Skin epidermis (tissue), 12 donors: ENCODE measurements at regions not wholly inside any gene's neighbourhood (a gene's known extent, or its start where the extent isn't known, plus 50 kb on each side); places are given as distances from the start of the nearest gene placed in this dataset.

Source experiments
- H3K27ac ChIP-seq, 21 experiments: fragments of 200-600 bp; sonication (generic) in 11 of 21; one replicate each; pipeline ENCODE4 v1.5.0; 2020; ENCODE audit warnings: mild to moderate bottlenecking in 3 of 21, inconsistent platforms in 2 of 21, moderate library complexity in 2 of 21
- H3K4me3 ChIP-seq, 7 experiments: fragments of 200-600 bp; sonication (generic) in 2 of 7; one replicate each; pipeline ENCODE4 v1.5.0; 2020; ENCODE audit warnings: inconsistent platforms in 2 of 7, mild to moderate bottlenecking in 2 of 7, moderate library complexity in 1 of 7

DNA sequence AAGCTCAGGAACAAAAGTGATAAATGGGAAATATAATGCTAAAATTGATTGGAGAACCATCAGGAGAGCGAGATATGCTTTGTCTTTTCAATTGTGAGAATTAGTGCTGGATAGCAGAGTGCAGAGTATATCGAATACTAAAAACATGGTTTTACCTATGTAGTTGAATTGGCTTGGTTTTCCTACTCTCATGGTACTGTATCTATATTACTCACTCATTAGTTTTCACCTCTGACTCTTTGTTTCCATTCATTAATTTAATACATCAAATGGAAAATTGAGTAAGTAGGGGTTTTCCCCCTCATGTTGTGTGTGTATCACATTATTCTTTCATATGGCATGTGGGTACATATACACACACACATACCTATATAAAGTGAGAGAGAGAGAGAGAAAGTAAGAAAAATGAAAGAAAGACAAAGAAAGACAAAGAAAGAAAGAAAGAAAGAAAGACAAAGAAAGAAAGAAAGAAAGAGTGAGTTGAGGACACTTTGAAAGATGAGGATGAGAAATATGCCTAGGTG lies 1574.5 kb downstream of the MRPL39 start:
- H3K27ac ChIP-seq = no peak overlapping the region

DNA sequence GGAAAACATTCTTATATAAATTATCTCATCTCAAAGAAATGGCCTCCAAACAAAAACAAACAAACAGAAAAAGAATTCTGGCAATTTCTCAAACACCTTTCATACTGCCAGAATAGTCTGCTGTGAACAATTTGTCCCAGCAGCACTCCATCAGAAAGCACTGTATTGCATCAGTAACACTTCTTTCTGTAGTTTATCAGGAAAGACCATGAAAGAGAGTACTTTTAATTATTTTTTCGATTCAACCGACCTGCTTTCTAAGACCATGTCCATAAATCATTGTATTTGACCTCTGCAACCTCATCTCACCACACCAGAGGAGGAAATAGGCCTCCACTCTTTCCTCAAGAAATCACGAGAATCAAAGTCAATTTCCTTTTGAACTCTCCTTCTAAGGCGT lies 1579.9 kb downstream of the MRPL39 start:
- no peak overlapping the region for H3K27ac ChIP-seq
- no peak overlapping the region for H3K4me3 ChIP-seq

More for the DNA sequence above, 1574.5 kb downstream of the MRPL39 start:
- H3K4me3 ChIP-seq = no peak overlapping the region

DNA sequence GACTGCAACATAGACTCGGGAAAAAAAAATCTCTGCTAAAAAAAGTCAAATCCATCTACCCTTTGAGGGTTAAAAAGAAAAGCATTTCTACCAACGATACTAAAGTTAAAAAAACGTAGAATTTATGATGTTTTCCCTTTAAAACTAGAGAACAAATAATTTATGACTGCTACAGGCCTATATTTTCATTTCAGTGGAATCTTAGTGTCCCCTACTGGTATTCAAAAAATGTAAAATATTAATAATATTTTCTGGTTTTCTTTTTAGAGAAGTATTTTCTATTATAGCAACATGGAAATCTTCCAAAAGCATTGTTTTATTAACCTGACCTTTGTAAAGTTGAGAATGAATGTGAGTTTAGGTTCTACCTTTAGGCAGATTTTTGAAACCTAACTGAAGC lies 1582.2 kb downstream of the MRPL39 start:
- Histone ChIP-seq H3K27ac (no peak overlapping the region), H3K4me3 (no peak overlapping the region)

DNA sequence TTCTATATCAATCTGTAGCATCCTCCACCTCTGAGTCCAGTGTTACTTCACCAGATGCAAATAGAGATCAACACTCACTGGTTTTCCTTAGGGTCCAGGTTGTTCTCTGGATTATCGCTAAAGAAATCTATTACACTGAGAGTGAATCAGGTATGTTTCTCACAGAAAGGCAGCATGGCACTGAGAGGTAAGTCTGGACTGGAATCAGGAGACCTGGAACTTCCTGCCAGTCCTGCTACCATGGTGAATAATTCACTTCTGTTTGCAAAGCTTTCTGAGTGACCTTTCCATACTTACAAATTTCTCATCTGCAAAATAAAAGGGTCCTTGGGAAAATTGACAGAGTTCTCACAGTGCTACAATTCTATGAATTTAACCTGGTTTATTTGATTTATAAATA lies 1583.3 kb downstream of the MRPL39 start:
- H3K27ac ChIP-seq = no peak overlapping the region
- H3K4me3 ChIP-seq = no peak overlapping the region

DNA sequence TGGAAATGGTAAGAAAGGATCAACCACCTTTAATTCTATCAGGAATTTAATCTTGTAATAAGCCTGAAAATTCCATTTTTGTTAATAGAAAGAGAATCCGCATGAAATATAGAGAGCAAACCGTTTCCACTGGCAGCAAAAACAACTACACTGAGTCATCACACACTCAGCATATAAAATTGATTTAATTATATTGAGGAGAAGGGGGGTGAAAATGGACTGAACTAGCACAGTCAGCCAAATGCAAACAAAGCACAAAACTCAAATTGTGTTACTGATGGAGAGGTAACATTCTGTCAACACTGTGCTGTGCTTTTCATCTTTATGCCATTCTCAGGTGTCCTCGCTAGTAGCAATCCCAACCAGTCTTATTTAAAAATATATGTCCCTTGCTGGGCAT lies 1583.9 kb downstream of the MRPL39 start:
- Histone ChIP-seq H3K27ac (no peak overlapping the region), H3K4me3 (no peak overlapping the region)

DNA sequence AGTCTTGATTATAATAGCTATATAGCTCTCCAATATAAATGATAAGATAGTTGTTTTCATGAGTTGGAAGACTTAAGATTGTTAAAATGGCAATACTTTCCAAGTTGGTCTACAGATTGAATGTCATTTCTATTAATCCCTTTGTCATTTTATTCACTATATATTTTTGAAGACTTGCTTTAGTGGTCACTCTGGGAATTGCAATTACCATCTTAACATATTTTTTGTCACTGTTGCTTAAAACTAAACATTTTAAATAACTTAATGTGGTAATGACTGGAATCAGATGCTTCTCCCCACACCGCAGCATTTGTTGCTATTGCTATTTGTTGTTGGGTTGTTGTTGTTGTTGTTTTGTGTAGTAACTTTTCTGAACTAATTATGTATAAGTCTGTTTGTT lies 1592.9 kb downstream of the MRPL39 start:
- Histone ChIP-seq H3K4me3 (no peak overlapping the region), H3K27ac (no peak overlapping the region)

DNA sequence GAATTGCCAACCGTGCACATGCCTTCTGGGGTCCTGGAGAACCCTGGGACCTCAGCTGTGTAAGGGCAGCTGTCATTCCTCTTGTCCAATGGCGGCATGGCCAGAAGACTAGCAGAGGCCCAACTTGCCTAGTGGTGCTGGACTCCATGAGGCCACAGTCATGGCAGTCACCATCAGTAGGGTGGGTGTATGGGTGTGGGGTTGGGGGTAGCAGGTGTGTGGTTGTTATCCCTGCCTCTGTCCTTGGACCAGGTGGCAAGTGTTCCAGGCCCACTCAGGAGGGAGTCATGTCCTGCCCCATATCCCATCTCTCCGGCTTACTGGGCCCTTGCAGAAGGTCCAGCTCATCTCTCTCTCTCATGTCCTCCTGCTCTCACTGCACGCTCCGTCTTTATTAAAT lies 1596.2 kb downstream of the MRPL39 start:
- no peak overlapping the region for H3K4me3 ChIP-seq
- no peak overlapping the region for H3K27ac ChIP-seq

DNA sequence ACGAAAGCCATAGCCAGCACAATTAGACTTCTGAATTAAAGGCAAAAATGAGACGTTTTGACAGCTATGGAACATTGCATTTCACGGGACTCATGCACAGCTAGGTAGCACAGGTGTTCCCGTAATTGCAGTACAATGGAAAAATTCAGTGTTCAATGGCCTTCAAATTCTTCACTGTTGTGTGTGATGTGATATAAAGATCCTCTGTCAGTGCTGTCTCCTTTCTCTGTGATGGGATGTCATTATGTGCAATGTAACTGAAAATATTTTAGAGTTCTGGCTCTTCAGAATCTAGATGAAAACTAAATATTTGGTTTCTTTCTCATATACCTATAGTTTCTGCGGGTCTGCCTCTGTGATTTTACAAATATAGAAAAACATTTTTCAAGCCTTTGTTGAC lies 1599.7 kb downstream of the MRPL39 start:
- Histone ChIP-seq H3K27ac (no peak overlapping the region), H3K4me3 (no peak overlapping the region)

DNA sequence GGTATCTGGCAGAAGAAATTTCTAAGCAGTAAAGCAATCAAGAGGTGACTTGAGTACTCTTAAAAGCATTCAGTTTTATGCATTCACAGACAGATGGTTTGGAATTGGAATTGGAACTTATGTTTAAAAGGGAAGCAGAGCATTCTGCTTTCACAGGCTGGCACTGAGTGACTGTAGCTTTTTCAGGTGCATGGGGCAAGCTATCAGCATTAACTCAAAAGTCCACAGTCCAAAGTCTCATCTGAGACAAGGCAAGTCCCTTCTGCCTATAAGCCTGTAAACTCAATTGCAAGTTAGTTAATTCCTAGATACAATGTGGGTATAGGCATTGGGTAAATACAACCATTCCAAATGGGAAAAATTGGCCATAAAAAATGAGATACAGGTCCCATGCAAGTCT lies 1620.3 kb downstream of the MRPL39 start:
- no peak overlapping the region for H3K4me3 ChIP-seq
- H3K27ac ChIP-seq = no peak overlapping the region

DNA sequence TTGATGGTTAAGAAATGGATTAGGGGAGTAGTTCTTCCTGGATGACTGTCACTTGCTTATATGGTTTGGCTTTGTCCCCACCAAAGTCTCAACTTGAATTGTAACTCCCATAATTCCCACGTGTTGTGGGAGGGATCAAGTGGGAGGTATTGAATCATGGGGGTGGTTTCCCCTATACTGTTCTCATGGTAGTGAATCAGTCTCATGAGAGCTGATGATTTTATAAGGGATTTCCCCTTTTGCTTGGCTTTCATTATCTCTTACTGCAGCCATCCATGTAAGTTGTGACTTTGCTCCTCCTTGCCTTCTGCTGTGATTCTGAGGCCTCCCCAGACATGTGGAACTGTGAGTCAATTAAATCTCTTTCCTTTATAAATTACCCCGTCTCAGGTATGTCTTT lies 1621.1 kb downstream of the MRPL39 start:
- H3K27ac ChIP-seq = no peak overlapping the region
- no peak overlapping the region for H3K4me3 ChIP-seq

DNA sequence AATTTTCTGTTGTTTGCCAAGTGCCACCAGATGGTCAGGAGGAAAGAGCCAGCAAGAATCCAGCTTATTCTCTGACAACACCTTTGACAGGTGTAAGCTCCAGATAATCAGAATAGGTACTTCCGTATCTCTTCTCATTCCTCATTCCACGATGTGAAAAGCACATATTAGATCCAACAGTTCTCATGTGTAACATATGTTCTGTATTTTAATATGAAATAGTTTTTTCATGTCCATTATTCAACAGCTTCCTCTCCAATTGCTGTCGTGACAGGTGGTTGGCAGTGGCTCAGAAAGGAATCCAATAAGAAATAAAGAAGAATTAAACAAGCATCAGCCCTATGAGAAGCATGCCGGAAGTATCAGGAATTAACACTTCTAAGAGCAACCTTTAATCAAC lies 1624.7 kb downstream of the MRPL39 start:
- Histone ChIP-seq H3K27ac (no peak overlapping the region), H3K4me3 (no peak overlapping the region)

DNA sequence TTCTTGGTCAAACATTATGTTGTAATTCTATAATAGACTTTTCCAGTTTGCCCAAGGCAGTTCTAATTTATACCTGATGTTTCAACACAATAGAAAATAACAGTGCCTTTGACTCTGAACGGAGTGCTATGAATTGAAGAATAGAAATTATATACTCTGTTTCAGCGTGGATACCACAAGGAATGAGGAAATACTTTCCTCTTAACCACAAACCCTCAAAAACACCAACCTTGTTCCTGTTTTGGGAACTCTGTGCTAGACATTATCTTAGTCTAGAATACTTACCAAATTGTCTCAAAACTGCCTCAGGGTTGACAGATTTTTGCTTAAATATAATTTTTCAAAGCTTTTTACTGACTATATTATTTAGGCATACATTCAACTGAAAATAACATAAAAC lies 1629.3 kb downstream of the MRPL39 start:
- Histone ChIP-seq H3K4me3 (no peak overlapping the region), H3K27ac (no peak overlapping the region)

DNA sequence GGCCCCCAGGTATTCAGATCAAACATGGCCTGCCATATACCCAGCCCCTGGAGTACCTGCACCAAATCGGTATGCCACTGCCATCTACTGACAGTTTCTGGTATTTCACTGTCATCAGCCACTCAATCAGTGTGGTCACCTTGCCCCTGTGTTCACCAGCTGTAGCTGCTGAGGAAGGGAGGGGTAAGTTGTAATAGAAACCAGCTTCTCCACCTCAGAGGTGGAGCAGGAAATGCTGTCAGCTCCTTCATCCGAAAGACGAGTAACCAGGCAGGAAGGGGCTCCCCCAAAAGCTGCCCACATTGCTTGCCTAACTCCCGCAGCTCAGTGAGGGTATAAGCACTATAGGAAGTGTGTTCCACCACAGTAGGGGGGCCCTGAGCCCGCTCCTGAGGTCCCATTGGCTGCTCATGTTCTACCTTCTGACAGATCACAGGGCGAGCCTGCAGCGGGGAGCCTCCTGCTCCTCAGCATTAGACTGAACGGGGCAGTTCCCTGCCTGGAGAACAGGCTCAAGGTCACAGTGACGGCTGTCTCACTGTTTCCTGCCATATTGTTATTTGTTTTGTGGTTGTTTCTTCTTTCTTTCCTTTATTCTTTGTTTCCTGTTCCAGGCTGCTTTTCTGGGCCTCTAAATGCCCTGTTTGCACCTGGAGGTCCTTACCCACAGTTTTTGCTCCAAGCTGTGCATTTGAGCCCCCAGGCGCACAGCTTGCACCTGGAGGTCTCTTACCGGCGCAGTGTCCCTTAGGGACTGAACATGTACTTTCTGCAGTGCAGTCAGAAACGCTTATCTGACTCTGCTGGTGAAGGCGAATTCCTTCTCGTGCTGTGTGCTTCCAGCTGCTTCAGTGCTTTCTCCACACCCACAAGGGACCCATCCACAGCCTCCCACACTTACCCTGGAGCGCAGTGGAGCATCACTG lies 1638.3 kb downstream of the MRPL39 start:
- no peak overlapping the region for H3K27ac ChIP-seq
- no peak overlapping the region for H3K4me3 ChIP-seq

DNA sequence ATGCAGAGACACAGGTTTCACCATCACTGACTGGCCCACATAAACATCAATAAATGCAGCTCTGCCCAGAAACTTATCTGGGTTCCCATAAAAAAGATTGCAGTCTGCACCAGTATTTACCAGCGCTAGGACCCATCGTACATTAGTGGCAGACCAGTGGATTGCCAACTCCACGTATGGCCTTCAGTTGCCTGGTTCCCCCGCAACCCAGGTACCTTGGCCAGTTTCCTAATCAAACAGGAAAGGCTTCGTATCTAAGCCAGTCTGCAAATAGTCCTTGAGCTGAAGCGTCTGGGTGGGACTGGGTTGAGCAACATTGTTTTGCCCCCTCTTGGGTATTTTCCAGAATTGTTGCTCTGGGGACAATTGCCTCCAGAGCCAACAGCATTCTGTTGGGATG lies 1639.3 kb downstream of the MRPL39 start:
- H3K4me3 ChIP-seq = no peak overlapping the region
- no peak overlapping the region for H3K27ac ChIP-seq

DNA sequence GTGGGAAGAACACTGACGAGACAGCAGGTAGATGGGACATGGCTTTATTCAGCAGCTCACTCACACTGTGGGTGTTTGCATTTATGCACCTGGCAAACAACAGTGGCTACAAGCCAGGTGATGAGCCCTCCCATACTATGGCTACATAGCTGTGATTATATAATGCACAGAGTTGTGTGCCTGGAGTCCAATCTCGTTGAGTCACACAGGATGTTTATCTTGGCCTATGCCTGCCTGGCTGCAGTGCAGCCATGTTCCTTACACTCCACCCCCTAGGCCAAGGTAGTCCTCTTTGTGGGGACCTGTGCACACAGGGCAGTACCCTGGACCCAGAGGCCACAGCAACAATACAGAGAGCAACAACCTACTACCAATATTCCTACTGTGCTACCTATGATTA lies 1643.8 kb downstream of the MRPL39 start:
- no peak overlapping the region for H3K4me3 ChIP-seq
- H3K27ac ChIP-seq = no peak overlapping the region

DNA sequence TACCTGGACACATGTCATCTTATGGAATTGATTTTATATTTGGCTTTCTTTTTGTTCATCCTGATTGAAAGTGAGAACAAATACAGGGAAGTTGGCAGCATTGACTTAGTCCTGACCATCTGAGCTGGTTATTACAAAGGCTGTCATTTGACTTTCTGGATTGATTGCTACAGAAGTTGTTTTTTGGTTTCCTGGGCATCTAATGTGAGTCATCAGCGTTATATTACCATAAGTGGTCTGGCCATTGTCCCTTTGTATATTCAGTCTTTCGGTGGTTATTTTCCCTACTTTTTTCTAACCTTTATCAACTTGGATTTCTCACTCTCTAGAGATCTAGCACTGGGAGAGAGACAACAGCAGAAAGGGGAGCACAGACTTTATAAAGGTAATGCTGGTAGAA lies 1646.5 kb downstream of the MRPL39 start:
- H3K27ac ChIP-seq = no peak overlapping the region
- no peak overlapping the region for H3K4me3 ChIP-seq

DNA sequence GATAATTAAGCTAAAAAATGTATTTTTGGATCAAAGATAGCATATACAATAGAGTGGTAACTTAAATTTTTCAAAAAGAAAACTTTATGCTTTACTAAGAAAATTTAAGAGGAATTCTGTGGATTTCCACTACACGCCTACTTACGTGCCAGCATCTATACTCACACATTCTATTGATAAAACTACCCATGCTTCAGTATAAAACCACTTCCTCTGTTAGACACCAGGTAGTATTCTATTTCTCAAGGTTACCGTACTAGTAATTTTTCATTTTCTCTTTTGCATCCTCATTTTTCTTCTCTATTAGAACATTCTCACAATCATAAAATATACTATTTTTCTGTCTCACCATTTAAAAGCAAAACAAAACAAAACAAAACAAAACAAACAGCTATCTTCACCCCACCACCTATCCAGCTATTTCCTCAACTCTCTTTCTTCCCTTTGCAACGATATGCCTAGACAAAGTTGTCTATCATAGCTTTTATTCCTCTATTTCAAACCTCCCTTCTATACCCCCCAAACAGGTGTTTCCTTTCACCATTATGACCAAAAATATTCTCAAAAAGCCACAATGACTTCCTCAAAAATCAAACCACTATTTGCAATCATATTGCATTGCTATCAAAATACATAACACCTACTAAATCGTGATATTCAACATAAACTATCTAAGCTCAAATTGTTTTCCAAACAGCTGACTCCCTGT lies 1652.0 kb downstream of the MRPL39 start:
- Histone ChIP-seq H3K4me3 (no peak overlapping the region), H3K27ac (no peak overlapping the region)

DNA sequence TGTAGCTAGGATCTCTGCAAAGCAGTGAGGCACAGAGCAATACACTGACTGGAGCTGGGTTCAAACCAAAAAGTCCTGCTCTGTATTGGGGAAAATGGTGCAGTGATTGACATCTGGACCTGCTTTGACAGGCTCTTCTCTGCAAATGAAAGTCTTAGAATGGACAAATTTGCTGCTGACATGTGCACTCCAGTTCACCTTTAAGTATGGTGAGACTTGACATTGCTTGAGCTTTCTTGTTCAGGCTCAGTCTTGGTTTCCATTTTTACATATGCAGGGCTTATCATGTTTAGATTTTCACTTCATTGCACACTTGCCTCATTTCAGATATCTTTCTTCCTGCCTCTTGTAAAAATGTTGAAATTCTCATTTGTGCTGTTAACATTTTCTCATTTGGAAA lies 1655.0 kb downstream of the MRPL39 start:
- no peak overlapping the region for H3K4me3 ChIP-seq
- no peak overlapping the region for H3K27ac ChIP-seq

DNA sequence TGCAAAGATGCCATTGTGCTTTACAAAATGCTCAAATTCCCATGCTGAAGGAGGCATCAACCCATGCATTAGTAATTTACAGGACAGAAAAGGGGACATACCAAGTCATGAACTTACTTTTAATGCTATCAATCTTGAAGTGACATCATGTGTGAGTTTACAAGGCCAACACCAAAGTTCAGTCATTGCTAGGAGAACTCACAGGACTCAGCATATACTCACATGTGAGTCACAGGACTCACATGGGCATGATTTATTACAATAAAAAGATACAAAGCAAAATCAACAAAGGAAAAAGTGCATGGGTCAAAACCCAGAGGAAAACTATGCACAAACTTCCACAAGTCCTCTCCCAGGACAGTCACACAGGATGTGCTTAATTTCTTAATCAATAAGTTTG lies 1656.0 kb downstream of the MRPL39 start:
- H3K4me3 ChIP-seq = no peak overlapping the region
- H3K27ac ChIP-seq = no peak overlapping the region

DNA sequence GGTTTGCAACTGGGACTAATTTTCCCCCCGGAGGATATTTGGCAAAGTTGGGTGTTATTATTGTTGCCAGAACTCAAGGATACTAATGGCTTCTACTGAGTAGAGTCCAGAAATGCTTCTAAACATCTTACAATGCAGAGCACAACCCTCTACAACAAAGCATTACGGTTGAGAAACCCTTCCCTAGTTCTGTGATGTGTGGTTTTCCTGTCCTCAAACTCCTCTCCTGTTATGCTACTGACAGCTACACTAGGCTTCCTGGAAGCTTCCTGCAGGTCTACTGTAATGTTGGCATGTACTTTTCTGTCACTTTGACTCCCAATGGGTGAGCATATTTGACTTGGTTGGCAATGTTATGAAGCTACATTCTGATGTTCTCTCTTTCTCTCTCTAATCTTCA lies 1656.9 kb downstream of the MRPL39 start:
- no peak overlapping the region for H3K27ac ChIP-seq
- H3K4me3 ChIP-seq = no peak overlapping the region

DNA sequence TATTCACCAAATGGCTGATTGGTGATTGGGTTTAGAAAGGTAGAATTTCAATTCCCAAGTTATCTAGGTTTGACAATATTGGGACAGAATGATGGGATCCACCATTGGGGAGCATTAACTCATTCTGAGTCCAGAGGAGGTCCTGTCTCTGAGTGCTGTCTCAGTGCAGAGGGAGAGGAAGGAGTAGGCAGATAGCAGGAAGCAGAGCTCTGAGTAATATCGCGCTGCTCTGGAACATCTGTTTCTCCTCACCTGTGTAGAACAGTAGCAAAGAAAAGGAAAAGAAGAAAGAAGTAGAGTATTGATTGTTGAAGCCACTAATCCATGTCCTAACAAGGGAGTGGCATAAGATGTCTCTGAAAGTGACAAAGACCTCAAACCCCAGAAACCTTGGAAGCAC lies 1657.8 kb downstream of the MRPL39 start:
- no peak overlapping the region for H3K27ac ChIP-seq
- no peak overlapping the region for H3K4me3 ChIP-seq
